Ammon's horn (tissue), 1 donor: ENCODE measurements at regions not wholly inside any gene's neighbourhood (a gene's known extent, or its start where the extent isn't known, plus 50 kb on each side); places are given as distances from the start of the nearest gene placed in this dataset.
A peak's percentile ranks its signal among the peaks of the same experiment; 100 is the strongest.
"Not testable (repeated sequence)": the region's sequence is repeated elsewhere in the genome, so short reads cannot be mapped to it uniquely, and the experiment has no call there.

Experiments
- DNase-seq: peaks from one replicate; pipeline ENCODE4 v3.0.0-alpha.2; 2016; ENCODE audit warnings: low spot score

DNA sequence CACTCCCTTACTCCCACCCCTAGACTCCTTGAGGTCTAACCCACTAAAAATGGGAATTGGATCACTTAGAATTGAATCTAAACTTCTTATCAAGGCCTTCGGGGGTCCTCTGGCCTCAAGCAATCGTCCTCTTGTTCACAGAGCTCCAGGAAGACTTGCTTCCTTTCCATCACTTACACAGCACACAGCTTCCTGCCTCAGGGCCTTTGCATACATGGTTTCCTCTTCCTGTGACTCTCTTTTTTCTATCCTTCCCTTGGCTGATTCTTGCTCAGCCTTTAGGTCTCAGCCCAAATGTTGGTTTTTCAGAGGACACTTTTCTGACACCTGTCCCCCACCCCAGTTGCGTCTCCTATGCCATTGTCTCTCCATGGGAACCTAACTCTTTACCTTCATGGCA is 50.0 kb upstream of the ALDH1B1 start:
- no peak for DNase-seq

GRCh38 chr9:38342096-38342495 is 50.4 kb upstream of the ALDH1B1 start:
- DNase-seq = no peak

GRCh38 chr9:38339496-38339895 is 53.0 kb upstream of the ALDH1B1 start:
- peak; percentile 42 for DNase-seq

DNA sequence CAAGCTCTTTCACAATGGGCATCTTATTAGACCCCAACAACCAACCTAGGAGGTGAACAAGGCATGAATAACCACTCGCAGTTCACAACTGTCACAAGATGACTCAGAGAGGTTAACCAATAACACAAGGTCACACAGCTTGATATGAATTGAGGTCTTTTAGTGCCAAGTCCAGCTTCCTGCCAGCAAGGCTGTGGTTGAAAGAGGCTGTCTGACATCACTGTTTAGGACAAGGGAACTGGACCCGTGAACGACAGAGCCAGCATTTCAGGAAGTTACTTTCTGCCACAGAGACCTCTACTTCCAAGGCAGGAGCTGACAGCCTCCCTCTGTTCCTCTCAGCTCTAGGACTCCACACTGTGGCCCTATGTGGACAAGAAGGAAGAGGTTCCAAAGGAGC is 53.4 kb upstream of the ALDH1B1 start:
- no peak for DNase-seq

DNA sequence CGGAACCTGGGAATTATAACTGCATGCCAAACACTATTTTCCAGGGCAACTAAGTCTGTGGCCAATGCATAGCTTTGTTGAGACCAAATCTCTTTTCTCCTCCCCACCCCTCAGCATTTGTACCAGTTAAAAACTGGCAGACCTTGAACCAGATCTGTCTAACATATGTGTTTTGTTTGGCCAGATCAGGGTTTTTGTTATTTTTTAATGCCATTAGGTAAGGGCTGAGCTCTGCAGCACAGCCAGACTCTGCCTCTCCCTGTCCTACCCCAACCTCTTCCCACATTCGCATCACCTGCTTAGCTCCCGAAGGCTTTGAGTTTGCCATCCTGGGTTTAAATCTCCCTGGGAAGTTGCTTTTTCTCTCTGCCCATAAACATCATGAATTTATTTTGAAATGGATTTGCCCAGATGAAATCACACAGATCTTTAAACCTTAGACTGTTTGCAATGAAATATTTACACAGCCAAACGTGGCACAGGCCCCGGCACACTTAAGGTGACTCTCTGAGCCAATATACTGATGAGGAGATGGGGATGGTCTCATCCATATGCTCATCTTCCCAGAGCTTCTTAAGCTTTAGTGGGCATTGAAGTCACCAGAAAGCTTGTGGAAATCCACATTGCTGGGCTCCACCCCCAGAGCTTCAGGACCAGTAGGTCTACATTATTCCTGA is 54.0 kb upstream of the ALDH1B1 start:
- no peak for DNase-seq

DNA sequence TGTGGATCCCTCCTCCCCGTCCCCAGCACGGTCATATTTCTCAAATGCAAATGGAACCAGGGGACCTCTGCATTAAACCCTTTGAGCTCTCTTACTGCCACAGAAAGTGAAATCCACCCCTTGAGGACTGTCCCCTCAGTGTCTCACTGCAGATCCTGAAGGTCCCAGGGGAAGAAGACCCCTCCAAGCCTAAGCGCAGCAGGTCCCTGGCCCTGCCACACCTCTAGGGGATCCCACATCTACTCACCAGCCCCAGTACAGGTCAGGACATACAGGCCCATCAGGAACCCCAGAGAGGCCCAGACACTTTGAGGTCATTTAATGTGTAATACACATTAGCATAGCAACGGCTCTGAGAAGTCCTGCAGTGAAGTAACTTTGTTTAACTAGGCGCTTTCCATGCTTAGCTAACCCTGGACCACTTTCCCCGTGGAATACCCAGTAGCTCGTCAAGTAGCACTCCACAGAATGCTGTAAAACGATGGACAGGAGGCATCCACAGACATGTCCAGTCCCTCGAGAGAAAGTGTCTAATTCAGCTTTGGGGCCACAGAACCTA is 54.7 kb upstream of the ALDH1B1 start:
- no peak for DNase-seq

- DNase-seq = no peak
These were observed 55.3 kb upstream of the ALDH1B1 start for GRCh38 chr9:38337181-38337580.

GRCh38 chr9:38336341-38336740 is 56.2 kb upstream of the ALDH1B1 start:
- DNase-seq = no peak

- DNase-seq = no peak
These were observed 56.8 kb upstream of the ALDH1B1 start for GRCh38 chr9:38335686-38336085.

- DNase-seq = no peak
These were observed 58.3 kb upstream of the ALDH1B1 start for GRCh38 chr9:38334234-38334633.

DNA sequence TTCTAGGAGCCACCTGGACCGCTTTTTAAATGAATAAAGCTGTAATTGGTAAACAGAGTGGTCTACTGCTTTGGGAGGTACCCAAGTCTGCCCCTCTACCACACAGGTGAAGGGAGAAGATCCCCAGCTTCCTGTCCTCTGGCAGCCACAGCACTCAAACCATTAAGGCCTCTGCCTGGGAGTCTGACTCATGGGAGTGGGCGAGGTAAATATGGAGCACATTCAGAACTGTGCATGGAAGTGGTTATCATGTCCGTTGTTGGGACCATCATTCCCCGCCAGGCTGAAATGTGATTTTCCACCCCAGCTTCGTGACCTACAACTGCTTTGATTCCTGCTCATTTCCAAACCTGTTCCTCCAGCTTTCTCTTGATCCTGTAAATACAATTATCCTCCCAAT is 59.5 kb upstream of the ALDH1B1 start:
- DNase-seq = no peak

GRCh38 chr9:38332625-38333024 is 59.9 kb upstream of the ALDH1B1 start:
- no peak for DNase-seq

DNA sequence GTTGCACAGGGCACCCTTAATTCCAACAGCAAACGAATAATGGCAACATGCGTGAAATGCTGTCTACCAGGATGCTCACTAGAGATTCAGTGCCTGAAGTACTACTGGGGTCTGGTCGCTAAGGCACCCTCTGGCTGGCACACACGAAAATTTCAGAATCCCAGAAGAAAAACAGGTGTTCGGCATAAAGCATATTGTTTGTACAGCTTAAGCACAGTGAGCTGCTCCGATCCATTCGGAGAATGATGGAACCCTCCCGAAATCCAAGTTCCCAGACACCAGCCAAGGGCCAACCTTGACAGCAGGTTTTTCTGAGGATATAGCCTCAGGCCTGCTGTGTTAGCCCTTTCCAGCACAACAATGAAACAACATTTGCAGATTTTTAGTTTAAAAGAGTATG is 61.4 kb upstream of the ALDH1B1 start:
- DNase-seq = no peak

GRCh38 chr9:38329968-38330367 is 62.5 kb upstream of the ALDH1B1 start:
- DNase-seq = no peak

DNA sequence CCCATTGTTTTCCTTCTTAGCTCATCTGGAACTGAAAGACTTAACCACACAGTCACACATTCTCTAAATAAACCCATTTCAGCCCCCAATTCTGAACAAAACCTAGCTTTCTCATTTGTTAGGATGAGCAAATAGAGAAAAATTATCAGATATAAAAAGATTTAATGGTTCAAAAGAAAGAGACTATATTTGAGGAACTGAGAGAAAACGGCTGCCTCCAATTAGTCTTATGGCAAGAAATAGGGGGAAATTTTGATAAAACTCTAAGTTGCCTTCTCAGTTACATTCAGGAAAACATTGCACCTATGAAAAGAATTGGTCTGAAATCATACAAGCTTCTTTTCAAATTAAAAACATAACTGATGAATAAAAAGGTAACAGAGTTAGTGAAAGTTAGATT is 63.7 kb upstream of the ALDH1B1 start:
- no peak for DNase-seq

DNA sequence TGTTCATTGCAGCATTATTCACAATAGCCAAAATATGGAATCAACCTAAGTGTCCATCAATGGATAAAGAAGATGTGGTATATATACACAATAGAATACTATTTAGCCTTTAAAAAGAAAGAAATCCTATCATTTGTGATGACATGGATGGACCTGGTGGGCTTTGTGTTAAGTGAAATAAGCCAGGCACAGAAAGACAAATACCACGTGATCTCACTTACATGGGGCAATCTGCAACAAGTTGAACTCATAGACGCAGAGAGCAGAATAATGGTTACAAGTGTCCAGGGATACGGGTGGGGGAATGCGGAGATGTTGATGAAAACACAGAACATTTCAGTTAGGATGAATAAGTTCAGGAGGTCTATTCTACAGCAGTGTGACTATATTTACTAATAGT is 66.4 kb upstream of the ALDH1B1 start:
- no peak for DNase-seq

DNA sequence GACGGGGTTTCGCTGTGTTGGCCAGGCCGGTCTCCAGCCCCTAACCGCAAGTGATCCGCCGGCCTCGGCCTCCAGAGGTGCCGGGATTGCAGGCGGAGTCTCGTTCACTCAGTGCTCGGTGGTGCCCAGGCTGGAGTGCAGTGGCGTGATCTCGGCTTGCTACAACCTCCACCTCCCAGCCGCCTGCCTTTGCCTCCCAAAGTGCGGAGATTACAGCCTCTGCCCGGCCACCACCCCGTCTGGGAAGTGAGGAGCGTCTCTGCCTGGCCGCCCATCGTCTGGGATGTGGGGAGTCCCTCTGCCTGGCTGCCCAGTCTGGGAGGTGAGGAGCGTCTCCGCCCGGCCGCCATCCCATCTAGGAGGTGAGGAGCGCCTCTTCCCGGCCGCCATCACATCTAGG is 68.3 kb upstream of the ALDH1B1 start:
- not testable (repeated sequence) for DNase-seq

- DNase-seq = no peak
These were observed 69.6 kb upstream of the ALDH1B1 start for GRCh38 chr9:38322937-38323336.

GRCh38 chr9:38319496-38320173 is 72.9 kb upstream of the ALDH1B1 start:
- DNase-seq = no peak

GRCh38 chr9:38318759-38319495 is 73.6 kb upstream of the ALDH1B1 start:
- DNase-seq = no peak

GRCh38 chr9:38316166-38316780 is 76.2 kb upstream of the ALDH1B1 start:
- no peak for DNase-seq

- DNase-seq = no peak
These were observed 77.4 kb upstream of the ALDH1B1 start for GRCh38 chr9:38315085-38315595.
